GM21381 (cell line): ENCODE measurements at regions not wholly inside any gene's neighbourhood (a gene's known extent, or its start where the extent isn't known, plus 50 kb on each side); places are given as distances from the start of the nearest gene placed in this dataset.
"Not testable (repeated sequence)": the region's sequence is repeated elsewhere in the genome, so short reads cannot be mapped to it uniquely, and the experiment has no call there.

ENCODE experiments used
- ATAC-seq: cut with Tn5 transposase; IDR thresholded peaks from one replicate; pipeline ENCODE4 v1.9.1; 2021; ENCODE audit warnings: mild to moderate bottlenecking, moderate library complexity; ENCODE audit not compliant: unreplicated experiment

GRCh38 chr10:4280461-4281189 is 495.6 kb upstream of the KLF6 start:
- ATAC-seq = no peak

GRCh38 chr10:4279655-4280054 is 494.6 kb upstream of the KLF6 start:
- no peak for ATAC-seq

- no peak for ATAC-seq
These were observed 493.2 kb upstream of the KLF6 start for GRCh38 chr10:4278186-4278585.

- ATAC-seq = no peak
These were observed 491.1 kb upstream of the KLF6 start for GRCh38 chr10:4276151-4276550.

GRCh38 chr10:4274671-4275070 is 489.7 kb upstream of the KLF6 start:
- not testable (repeated sequence) for ATAC-seq

- ATAC-seq = no peak
These were observed 486.2 kb upstream of the KLF6 start for GRCh38 chr10:4271193-4271592.

GRCh38 chr10:4270116-4270515 is 485.1 kb upstream of the KLF6 start:
- no peak for ATAC-seq

GRCh38 chr10:4268490-4268889 is 483.5 kb upstream of the KLF6 start:
- not testable (repeated sequence) for ATAC-seq

- no peak for ATAC-seq
These were observed 482.2 kb upstream of the KLF6 start for GRCh38 chr10:4267086-4267773.

- ATAC-seq = no peak
These were observed 481.5 kb upstream of the KLF6 start for GRCh38 chr10:4266416-4267085.

- ATAC-seq = no peak
These were observed 481.0 kb upstream of the KLF6 start for GRCh38 chr10:4265964-4266363.

- no peak for ATAC-seq
These were observed 479.3 kb upstream of the KLF6 start for GRCh38 chr10:4264209-4264865.

- ATAC-seq = no peak
These were observed 478.6 kb upstream of the KLF6 start for GRCh38 chr10:4263601-4263921.

- no peak for ATAC-seq
These were observed 478.0 kb upstream of the KLF6 start for GRCh38 chr10:4262870-4263600.

GRCh38 chr10:4262449-4262848 is 477.4 kb upstream of the KLF6 start:
- ATAC-seq = no peak

- no peak for ATAC-seq
These were observed 475.6 kb upstream of the KLF6 start for GRCh38 chr10:4260483-4261124.

- ATAC-seq = no peak
These were observed 473.0 kb upstream of the KLF6 start for GRCh38 chr10:4257939-4258465.

- no peak for ATAC-seq
These were observed 472.0 kb upstream of the KLF6 start for GRCh38 chr10:4256971-4257370.

GRCh38 chr10:4255751-4256150 is 470.7 kb upstream of the KLF6 start:
- ATAC-seq = no peak
